Activated naive CD8-positive, alpha-beta T cell treated with anti-CD3 and anti-CD28 coated beads, Interleukin-2, amount 50 U/mL, for 24 hours (primary cell): ENCODE measurements at regions not wholly inside any gene's neighbourhood (a gene's known extent, or its start where the extent isn't known, plus 50 kb on each side); places are given as distances from the start of the nearest gene placed in this dataset.
A peak's percentile ranks its signal among the peaks of the same experiment; 100 is the strongest.
"Not testable (repeated sequence)": the region's sequence is repeated elsewhere in the genome, so short reads cannot be mapped to it uniquely, and the experiment has no call there.

Source experiments
- ATAC-seq: fragments of 150-1000 bp; cut with Tn5 transposase; one replicate; pipeline ENCODE4 v1.10.0; 2021
- DNase-seq: peaks from one replicate; pipeline ENCODE4 v3.0.0; 2021
- H3K27ac Mint-ChIP-seq: one replicate; pipeline ENCODE4 v1.8.0; 2021; ENCODE audit warnings: mild to moderate bottlenecking, mixed read lengths
- H3K27me3 Mint-ChIP-seq: one replicate; pipeline ENCODE4 v1.8.0; 2021; ENCODE audit warnings: mixed read lengths
- H3K36me3 Mint-ChIP-seq: one replicate; pipeline ENCODE4 v1.8.0; 2021; ENCODE audit warnings: low read depth, mixed read lengths
- H3K4me1 Mint-ChIP-seq: one replicate; pipeline ENCODE4 v1.8.0; 2021; ENCODE audit warnings: mixed read lengths
- H3K4me3 Mint-ChIP-seq: one replicate; pipeline ENCODE4 v1.8.0; 2021; ENCODE audit warnings: mild to moderate bottlenecking, moderate library complexity, mixed read lengths
- H3K9me3 Mint-ChIP-seq: one replicate; pipeline ENCODE4 v1.8.0; 2021; ENCODE audit warnings: mixed read lengths

GRCh38 chr5:125229556-125229955 lies 483.1 kb upstream of the ZNF608 start:
- H3K27ac Mint-ChIP-seq, result no peak overlapping the region

DNA sequence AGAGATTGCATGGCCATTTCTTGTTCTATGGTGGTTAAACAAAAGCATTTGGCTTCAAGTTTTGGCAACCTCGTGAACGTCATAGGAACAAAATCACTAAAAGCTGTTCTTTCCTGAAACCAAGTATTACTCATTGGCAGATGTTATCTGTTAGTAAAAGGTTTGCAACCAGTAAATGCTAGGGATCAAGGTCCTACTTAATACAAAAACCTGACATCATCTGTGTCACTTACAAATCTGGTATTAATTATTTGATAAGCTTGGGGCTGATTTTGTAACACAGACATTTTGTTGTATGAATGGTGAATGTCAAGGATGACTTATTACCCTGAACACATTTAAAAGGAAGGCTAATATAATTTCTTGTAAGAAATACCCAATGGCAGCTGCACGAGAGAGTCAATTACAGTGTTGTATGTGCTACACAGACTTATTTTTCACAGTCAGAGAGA lies 486.4 kb upstream of the ZNF608 start:
- Mint-ChIP-seq H3K9me3 (peaks cover 4% of the 10 kb centered on the region), H3K27me3 (no peaks in the 10 kb centered on the region), H3K4me1 (no peaks in the 10 kb centered on the region), H3K4me3 (no peak overlapping the region), H3K36me3 (no peaks in the 10 kb centered on the region), H3K27ac (peak overlapping the region; percentile 16)
- DNase-seq, result no peak
- ATAC-seq, result no peak

More at GRCh38 chr5:125229556-125229955, 483.1 kb upstream of the ZNF608 start:
- no peak for DNase-seq
- H3K4me3 Mint-ChIP-seq, result no peak overlapping the region
- no peaks in the 10 kb centered on the region for H3K36me3 Mint-ChIP-seq
- no peaks in the 10 kb centered on the region for H3K4me1 Mint-ChIP-seq
- no peaks in the 10 kb centered on the region for H3K27me3 Mint-ChIP-seq
- no peak for ATAC-seq
- peaks cover 4% of the 10 kb centered on the region for H3K9me3 Mint-ChIP-seq

DNA sequence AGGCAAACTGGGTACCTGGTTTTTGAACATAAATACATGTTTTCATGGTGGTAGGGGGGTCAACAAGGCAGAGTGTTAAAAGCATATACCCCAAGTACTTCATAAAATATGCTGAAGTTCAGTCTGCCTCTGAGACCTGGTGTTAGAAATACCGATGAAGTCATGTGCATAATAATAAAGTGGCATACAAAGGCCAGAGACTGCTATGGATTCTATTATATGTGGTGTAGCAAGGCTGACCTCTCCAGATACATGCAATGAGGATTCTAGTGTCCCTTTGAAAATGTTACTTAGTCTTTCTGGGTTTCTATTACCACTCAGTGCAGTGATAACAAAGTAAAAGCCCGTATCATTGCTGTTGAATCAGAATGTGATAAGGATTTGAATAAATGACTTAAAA lies 487.5 kb upstream of the ZNF608 start:
- no peak for ATAC-seq
- Mint-ChIP-seq H3K27ac (no peak overlapping the region), H3K36me3 (no peaks in the 10 kb centered on the region), H3K9me3 (peaks cover 4% of the 10 kb centered on the region), H3K27me3 (no peaks in the 10 kb centered on the region), H3K4me1 (no peaks in the 10 kb centered on the region), H3K4me3 (no peak overlapping the region)
- no peak for DNase-seq

DNA sequence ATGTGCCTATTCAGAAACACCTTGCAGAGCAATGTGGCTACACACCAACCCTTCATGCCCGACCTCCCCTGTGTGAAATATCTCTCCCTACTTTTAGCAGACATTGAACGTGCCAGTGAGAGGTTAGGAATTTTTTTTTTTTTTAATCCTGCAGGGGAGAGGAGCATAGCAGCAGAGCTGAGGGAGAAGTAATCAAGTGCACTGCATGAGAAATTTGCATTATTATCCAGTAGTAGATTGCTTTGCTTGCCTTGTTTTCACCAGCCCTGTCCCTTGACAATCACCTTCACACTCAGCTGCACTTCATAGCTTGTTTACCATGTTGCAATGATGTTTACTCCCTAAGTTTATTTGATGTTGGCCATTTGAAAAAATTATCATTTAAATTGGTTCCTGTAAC lies 489.6 kb upstream of the ZNF608 start:
- no peak overlapping the region for H3K4me3 Mint-ChIP-seq
- no peaks in the 10 kb centered on the region for H3K4me1 Mint-ChIP-seq
- H3K27ac Mint-ChIP-seq, result no peak overlapping the region
- DNase-seq (no peak), ATAC-seq (no peak)
- H3K9me3 Mint-ChIP-seq, result no peaks in the 10 kb centered on the region
- no peaks in the 10 kb centered on the region for H3K36me3 Mint-ChIP-seq
- H3K27me3 Mint-ChIP-seq, result no peaks in the 10 kb centered on the region

- Mint-ChIP-seq H3K4me1 (no peaks in the 10 kb centered on the region), H3K9me3 (no peaks in the 10 kb centered on the region), H3K36me3 (no peaks in the 10 kb centered on the region), H3K27me3 (no peaks in the 10 kb centered on the region), H3K27ac (no peak overlapping the region), H3K4me3 (no peak overlapping the region)
- ATAC-seq (no peak), DNase-seq (no peak)
These were observed 490.5 kb upstream of the ZNF608 start for GRCh38 chr5:125236981-125237380.

GRCh38 chr5:125244531-125244930 lies 498.1 kb upstream of the ZNF608 start:
- no peak for ATAC-seq
- H3K27ac Mint-ChIP-seq, result no peak overlapping the region
- no peak for DNase-seq
- peaks cover 17% of the 10 kb centered on the region for H3K9me3 Mint-ChIP-seq
- H3K36me3 Mint-ChIP-seq, result no peaks in the 10 kb centered on the region
- no peaks in the 10 kb centered on the region for H3K27me3 Mint-ChIP-seq
- no peak overlapping the region for H3K4me3 Mint-ChIP-seq
- no peaks in the 10 kb centered on the region for H3K4me1 Mint-ChIP-seq

- DNase-seq (no peak), ATAC-seq (no peak)
- Mint-ChIP-seq H3K9me3 (peaks cover 17% of the 10 kb centered on the region), H3K36me3 (no peaks in the 10 kb centered on the region), H3K27ac (no peak overlapping the region), H3K27me3 (no peaks in the 10 kb centered on the region), H3K4me3 (no peak overlapping the region), H3K4me1 (no peaks in the 10 kb centered on the region)
These were observed 498.8 kb upstream of the ZNF608 start for GRCh38 chr5:125245216-125245615.

DNA sequence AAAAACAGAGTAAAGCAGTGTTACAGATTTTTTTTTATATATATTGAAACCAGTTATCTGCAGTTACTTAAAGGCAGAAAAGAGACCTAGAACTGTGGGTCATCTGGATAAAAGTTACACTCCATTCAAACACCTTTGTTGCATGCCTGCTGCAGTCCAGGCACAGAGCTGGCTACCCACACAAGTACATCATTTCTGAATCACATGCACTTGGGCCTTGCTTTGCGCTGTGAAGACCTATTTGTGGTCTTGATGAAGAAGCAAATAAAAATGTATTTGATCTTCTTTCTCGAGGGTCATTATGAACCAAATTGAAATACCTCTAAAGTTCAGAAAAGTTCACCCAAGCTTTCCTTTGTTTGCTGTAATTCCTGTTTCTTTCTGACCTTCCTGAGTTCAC lies 503.0 kb upstream of the ZNF608 start:
- H3K36me3 Mint-ChIP-seq, result peaks cover 2% of the 10 kb centered on the region
- H3K4me3 Mint-ChIP-seq, result no peak overlapping the region
- ATAC-seq (no peak), DNase-seq (no peak)
- H3K27ac Mint-ChIP-seq, result no peak overlapping the region
- peaks cover 37% of the 10 kb centered on the region for H3K9me3 Mint-ChIP-seq
- H3K27me3 Mint-ChIP-seq, result no peaks in the 10 kb centered on the region
- no peaks in the 10 kb centered on the region for H3K4me1 Mint-ChIP-seq

- ATAC-seq, result no peak
- H3K9me3 Mint-ChIP-seq, result peaks cover 41% of the 10 kb centered on the region
These were observed 505.3 kb upstream of the ZNF608 start for GRCh38 chr5:125251703-125252102.

DNA sequence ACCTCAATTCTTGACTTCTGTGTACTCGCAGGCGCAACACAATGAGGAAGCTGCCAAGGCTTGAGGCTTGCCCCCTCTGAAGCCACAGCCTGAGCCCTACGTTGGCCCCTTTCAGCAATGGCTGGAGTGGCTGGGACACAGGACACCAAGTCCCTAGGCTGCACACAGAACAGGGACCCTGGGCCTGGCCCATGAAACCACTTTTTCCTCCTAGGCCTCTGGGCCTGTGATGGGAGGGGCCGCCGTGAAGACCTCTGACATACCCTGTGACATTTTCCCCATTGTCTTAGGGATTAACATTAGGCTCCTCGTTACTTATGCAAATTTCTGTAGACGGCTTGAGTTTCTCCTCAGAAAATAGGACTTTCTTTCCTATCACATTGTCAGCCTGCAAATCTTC lies 507.2 kb upstream of the ZNF608 start:
- H3K27me3 Mint-ChIP-seq, H3K4me3 Mint-ChIP-seq, H3K36me3 Mint-ChIP-seq, ATAC-seq, H3K4me1 Mint-ChIP-seq, DNase-seq, H3K27ac Mint-ChIP-seq: not testable (repeated sequence)
- peaks cover 36% of the 10 kb centered on the region for H3K9me3 Mint-ChIP-seq

More at GRCh38 chr5:125251703-125252102, 505.3 kb upstream of the ZNF608 start:
- no peaks in the 10 kb centered on the region for H3K27me3 Mint-ChIP-seq
- DNase-seq, result no peak
- H3K36me3 Mint-ChIP-seq, result peaks cover 2% of the 10 kb centered on the region
- no peak overlapping the region for H3K4me3 Mint-ChIP-seq
- no peak overlapping the region for H3K27ac Mint-ChIP-seq
- no peaks in the 10 kb centered on the region for H3K4me1 Mint-ChIP-seq

DNA sequence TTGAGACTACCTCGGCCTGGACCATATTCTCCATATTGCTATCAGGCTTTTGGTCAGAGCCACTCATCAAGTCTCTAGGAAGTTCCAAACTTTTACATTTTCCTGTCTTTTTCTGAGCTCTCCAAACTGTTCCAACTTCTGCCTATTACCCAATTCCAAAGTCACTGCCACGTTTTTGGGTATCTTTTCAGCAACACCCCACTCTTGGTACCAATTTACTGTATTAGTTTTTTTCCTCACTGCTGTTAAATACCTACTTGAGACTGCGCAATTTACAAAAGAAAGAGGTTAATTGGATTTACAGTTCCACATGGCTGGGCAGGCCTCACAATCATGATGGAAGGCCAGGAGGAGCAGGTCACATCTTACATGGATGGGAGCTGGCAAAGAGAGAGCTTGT lies 507.8 kb upstream of the ZNF608 start:
- H3K36me3 Mint-ChIP-seq, result peaks cover 2% of the 10 kb centered on the region
- H3K9me3 Mint-ChIP-seq, result peaks cover 36% of the 10 kb centered on the region
- H3K4me1 Mint-ChIP-seq, result no peaks in the 10 kb centered on the region
- no peaks in the 10 kb centered on the region for H3K27me3 Mint-ChIP-seq
- no peak overlapping the region for H3K4me3 Mint-ChIP-seq
- DNase-seq (no peak), ATAC-seq (no peak)
- no peak overlapping the region for H3K27ac Mint-ChIP-seq

- DNase-seq (no peak), ATAC-seq (no peak)
- H3K27me3 Mint-ChIP-seq, result no peaks in the 10 kb centered on the region
- H3K27ac Mint-ChIP-seq, result no peak overlapping the region
- no peak overlapping the region for H3K4me3 Mint-ChIP-seq
- no peaks in the 10 kb centered on the region for H3K4me1 Mint-ChIP-seq
- H3K36me3 Mint-ChIP-seq, result peaks cover 2% of the 10 kb centered on the region
- peaks cover 31% of the 10 kb centered on the region for H3K9me3 Mint-ChIP-seq
These were observed 509.9 kb upstream of the ZNF608 start for GRCh38 chr5:125256296-125256695.

GRCh38 chr5:125257057-125257972 lies 510.9 kb upstream of the ZNF608 start:
- H3K36me3 Mint-ChIP-seq, result peaks cover 2% of the 10 kb centered on the region

GRCh38 chr5:125257997-125258396 lies 511.6 kb upstream of the ZNF608 start:
- no peak for ATAC-seq
- peaks cover 16% of the 10 kb centered on the region for H3K9me3 Mint-ChIP-seq
- H3K4me3 Mint-ChIP-seq, result no peak overlapping the region
- H3K36me3 Mint-ChIP-seq, result peaks cover 2% of the 10 kb centered on the region
- no peak overlapping the region for H3K27ac Mint-ChIP-seq
- no peaks in the 10 kb centered on the region for H3K4me1 Mint-ChIP-seq
- H3K27me3 Mint-ChIP-seq, result no peaks in the 10 kb centered on the region
- DNase-seq, result no peak

More at GRCh38 chr5:125257057-125257972, 510.9 kb upstream of the ZNF608 start:
- no peaks in the 10 kb centered on the region for H3K4me1 Mint-ChIP-seq
- peaks cover 23% of the 10 kb centered on the region for H3K9me3 Mint-ChIP-seq
- no peak for ATAC-seq
- H3K27me3 Mint-ChIP-seq, result no peaks in the 10 kb centered on the region
- DNase-seq, result no peak
- no peak overlapping the region for H3K4me3 Mint-ChIP-seq
- no peak overlapping the region for H3K27ac Mint-ChIP-seq

DNA sequence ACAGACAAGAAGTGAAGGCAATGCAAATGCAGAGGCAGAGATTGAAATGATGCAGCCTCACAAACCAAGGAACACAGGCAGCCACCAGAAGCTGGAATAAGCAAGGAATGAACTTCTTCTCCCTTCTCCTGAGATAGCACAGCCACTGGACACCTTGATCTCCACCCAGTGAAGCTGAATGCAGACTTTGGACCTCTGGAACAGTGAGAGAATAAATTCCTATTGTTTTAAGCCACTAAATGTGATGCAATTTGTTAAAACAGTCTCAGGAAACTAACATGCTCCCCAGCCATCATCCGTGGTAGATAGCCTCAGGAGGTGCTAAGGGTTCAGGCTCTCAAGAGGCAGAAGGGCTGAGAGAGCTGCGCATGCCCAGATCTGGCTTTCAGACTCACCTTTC lies 512.2 kb upstream of the ZNF608 start:
- Mint-ChIP-seq H3K27me3 (no peaks in the 10 kb centered on the region), H3K4me3 (no peak overlapping the region), H3K27ac (no peak overlapping the region), H3K36me3 (peaks cover 2% of the 10 kb centered on the region), H3K4me1 (no peaks in the 10 kb centered on the region), H3K9me3 (peaks cover 14% of the 10 kb centered on the region)
- ATAC-seq (no peak), DNase-seq (no peak)
